ENCODE measurements at regions not wholly inside any gene's neighbourhood (a gene's known extent, or its start where the extent isn't known, plus 50 kb on each side); places are given as distances from the start of the nearest gene placed in this dataset.

- Histone ChIP-seq H2AFZ (ENCODE audit: low read length) (no peak overlapping the region), H3K79me2 (ENCODE audit: insufficient read depth, low read length) (no peaks in the 10 kb centered on the region), H3K4me1 (ENCODE audit: insufficient read depth, low read length, severe bottlenecking) (no peaks in the 10 kb centered on the region), H3K27me3 (ENCODE audit: insufficient read depth, low read length) (no peaks in the 10 kb centered on the region; the same call in 1 of the 2 replicates), H3K9me2 (ENCODE audit: low read depth, low read length) (no peaks in the 10 kb centered on the region), H4K20me1 (ENCODE audit: insufficient read depth, low read length) (no peaks in the 10 kb centered on the region), H3K27ac (ENCODE audit: low read depth, low read length, poor library complexity, severe bottlenecking) (no peak overlapping the region), H3F3A (ENCODE audit: insufficient read depth, low read length) (no peaks in the 10 kb centered on the region), H3K9me3 (ENCODE audit: low read length) (no peaks in the 10 kb centered on the region), H3K4me2 (ENCODE audit: low read length) (no peak overlapping the region), H3K36me3 (ENCODE audit: insufficient read depth, low read length) (no peaks in the 10 kb centered on the region), H3K9ac (ENCODE audit: low read length) (no peak overlapping the region), H3K4me3 (ENCODE audit: low read depth, low read length, poor library complexity, severe bottlenecking) (no peak overlapping the region)
- TF ChIP-seq, protein P1, sequence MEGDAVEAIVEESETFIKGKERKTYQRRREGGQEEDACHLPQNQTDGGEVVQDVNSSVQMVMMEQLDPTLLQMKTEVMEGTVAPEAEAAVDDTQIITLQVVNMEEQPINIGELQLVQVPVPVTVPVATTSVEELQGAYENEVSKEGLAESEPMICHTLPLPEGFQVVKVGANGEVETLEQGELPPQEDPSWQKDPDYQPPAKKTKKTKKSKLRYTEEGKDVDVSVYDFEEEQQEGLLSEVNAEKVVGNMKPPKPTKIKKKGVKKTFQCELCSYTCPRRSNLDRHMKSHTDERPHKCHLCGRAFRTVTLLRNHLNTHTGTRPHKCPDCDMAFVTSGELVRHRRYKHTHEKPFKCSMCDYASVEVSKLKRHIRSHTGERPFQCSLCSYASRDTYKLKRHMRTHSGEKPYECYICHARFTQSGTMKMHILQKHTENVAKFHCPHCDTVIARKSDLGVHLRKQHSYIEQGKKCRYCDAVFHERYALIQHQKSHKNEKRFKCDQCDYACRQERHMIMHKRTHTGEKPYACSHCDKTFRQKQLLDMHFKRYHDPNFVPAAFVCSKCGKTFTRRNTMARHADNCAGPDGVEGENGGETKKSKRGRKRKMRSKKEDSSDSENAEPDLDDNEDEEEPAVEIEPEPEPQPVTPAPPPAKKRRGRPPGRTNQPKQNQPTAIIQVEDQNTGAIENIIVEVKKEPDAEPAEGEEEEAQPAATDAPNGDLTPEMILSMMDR (IDR thresholded peaks at IDR 0.05; ENCODE audit: low read length) = no peak
- no peak for TF ChIP-seq EZH2 (IDR thresholded peaks at IDR 0.05; ENCODE audit: borderline replicate concordance, low read length)
Measured at GRCh38 chr18:34649080-34649479, 61.0 kb upstream of the DTNA start.

GRCh38 chr18:34650121-34650545 lies 60.0 kb upstream of the DTNA start:
- Histone ChIP-seq H3K4me1 (ENCODE audit: insufficient read depth, low read length, severe bottlenecking) (no peaks in the 10 kb centered on the region), H3F3A (ENCODE audit: insufficient read depth, low read length) (no peaks in the 10 kb centered on the region), H3K36me3 (ENCODE audit: insufficient read depth, low read length) (no peaks in the 10 kb centered on the region), H3K79me2 (ENCODE audit: insufficient read depth, low read length) (no peaks in the 10 kb centered on the region), H3K27me3 (ENCODE audit: insufficient read depth, low read length) (no peaks in the 10 kb centered on the region; the same call in 1 of the 2 replicates), H3K9ac (ENCODE audit: low read length) (no peak overlapping the region), H3K4me3 (ENCODE audit: low read depth, low read length, poor library complexity, severe bottlenecking) (no peak overlapping the region), H3K4me2 (ENCODE audit: low read length) (no peak overlapping the region), H3K9me3 (ENCODE audit: low read length) (no peaks in the 10 kb centered on the region), H4K20me1 (ENCODE audit: insufficient read depth, low read length) (no peaks in the 10 kb centered on the region), H3K9me2 (ENCODE audit: low read depth, low read length) (no peaks in the 10 kb centered on the region), H3K27ac (ENCODE audit: low read depth, low read length, poor library complexity, severe bottlenecking) (no peak overlapping the region), H2AFZ (ENCODE audit: low read length) (no peak overlapping the region)
- TF ChIP-seq, protein P1 (IDR thresholded peaks at IDR 0.05; ENCODE audit: low read length) = no peak
- TF ChIP-seq EZH2 (IDR thresholded peaks at IDR 0.05; ENCODE audit: borderline replicate concordance, low read length) = no peak

GRCh38 chr18:34651586-34652369 lies 58.3 kb upstream of the DTNA start:
- H2AFZ ChIP-seq (ENCODE audit: low read length) = no peak overlapping the region
- no peak overlapping the region for H3K27ac ChIP-seq (ENCODE audit: low read depth, low read length, poor library complexity, severe bottlenecking)
- H3K4me1 ChIP-seq (ENCODE audit: insufficient read depth, low read length, severe bottlenecking) = no peaks in the 10 kb centered on the region
- H3K27me3 ChIP-seq (ENCODE audit: insufficient read depth, low read length) = no peaks in the 10 kb centered on the region; the same call in 1 of the 2 replicates
- H3F3A ChIP-seq (ENCODE audit: insufficient read depth, low read length) = no peaks in the 10 kb centered on the region
- H3K9ac ChIP-seq (ENCODE audit: low read length) = no peak overlapping the region
- no peaks in the 10 kb centered on the region for H3K9me2 ChIP-seq (ENCODE audit: low read depth, low read length)
- no peaks in the 10 kb centered on the region for H3K9me3 ChIP-seq (ENCODE audit: low read length)
- no peak overlapping the region for H3K4me3 ChIP-seq (ENCODE audit: low read depth, low read length, poor library complexity, severe bottlenecking)
- H3K79me2 ChIP-seq (ENCODE audit: insufficient read depth, low read length) = no peaks in the 10 kb centered on the region
- no peaks in the 10 kb centered on the region for H4K20me1 ChIP-seq (ENCODE audit: insufficient read depth, low read length)
- H3K4me2 ChIP-seq (ENCODE audit: low read length) = no peak overlapping the region
- H3K36me3 ChIP-seq (ENCODE audit: insufficient read depth, low read length) = no peaks in the 10 kb centered on the region
- TF ChIP-seq EZH2 (IDR thresholded peaks at IDR 0.05; ENCODE audit: borderline replicate concordance, low read length) = no peak
- TF ChIP-seq, protein P1 (IDR thresholded peaks at IDR 0.05; ENCODE audit: low read length) = no peak
